Cardiac fibroblast (primary cell): ENCODE measurements at regions not wholly inside any gene's neighbourhood (a gene's known extent, or its start where the extent isn't known, plus 50 kb on each side); places are given as distances from the start of the nearest gene placed in this dataset.

ENCODE experiments used
- DNase-seq, 2 donors: peaks; one replicate each; pipeline versions ENCODE4 v3.0.0 to v3.0.0-alpha.2; 2010; ENCODE audit warnings: low read depth in 2 of 2
- H3K4me3 ChIP-seq, 2 donors: replicated peaks in 1 of 2; 1 replicate in 1 of 2; 2 replicates in 1 of 2; pipeline ENCODE4 v1.5.1; 2011; ENCODE audit warnings: low read depth in 2 of 2, low read length in 2 of 2, mild to moderate bottlenecking in 2 of 2, moderate library complexity in 1 of 2
- TF ChIP-seq, protein P1 (sequence below): IDR thresholded peaks from one replicate; pipeline ENCODE4 v1.5.1; 2011; ENCODE audit warnings: low read depth, mild to moderate bottlenecking, low read length, inconsistent platforms

DNA sequence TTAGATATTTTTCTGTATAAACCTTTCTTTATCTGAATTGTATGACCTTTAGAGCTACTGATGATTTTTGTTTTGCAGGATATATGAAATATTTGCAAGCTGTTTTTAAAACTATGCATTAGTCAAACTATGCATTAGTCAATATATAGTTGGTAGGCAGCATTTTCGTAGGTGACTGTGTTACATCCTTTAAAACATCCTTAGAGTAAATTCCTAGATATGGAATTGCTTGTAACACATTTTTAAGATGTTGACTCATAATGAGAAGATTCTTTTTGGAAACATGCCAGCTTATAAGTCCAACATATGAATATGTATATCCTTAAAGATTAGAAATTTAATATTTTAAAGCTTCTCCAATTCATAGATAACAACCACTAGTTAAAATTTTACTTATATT, 1768.5 kb downstream of the PCDH7 start:
- TF ChIP-seq, protein P1, sequence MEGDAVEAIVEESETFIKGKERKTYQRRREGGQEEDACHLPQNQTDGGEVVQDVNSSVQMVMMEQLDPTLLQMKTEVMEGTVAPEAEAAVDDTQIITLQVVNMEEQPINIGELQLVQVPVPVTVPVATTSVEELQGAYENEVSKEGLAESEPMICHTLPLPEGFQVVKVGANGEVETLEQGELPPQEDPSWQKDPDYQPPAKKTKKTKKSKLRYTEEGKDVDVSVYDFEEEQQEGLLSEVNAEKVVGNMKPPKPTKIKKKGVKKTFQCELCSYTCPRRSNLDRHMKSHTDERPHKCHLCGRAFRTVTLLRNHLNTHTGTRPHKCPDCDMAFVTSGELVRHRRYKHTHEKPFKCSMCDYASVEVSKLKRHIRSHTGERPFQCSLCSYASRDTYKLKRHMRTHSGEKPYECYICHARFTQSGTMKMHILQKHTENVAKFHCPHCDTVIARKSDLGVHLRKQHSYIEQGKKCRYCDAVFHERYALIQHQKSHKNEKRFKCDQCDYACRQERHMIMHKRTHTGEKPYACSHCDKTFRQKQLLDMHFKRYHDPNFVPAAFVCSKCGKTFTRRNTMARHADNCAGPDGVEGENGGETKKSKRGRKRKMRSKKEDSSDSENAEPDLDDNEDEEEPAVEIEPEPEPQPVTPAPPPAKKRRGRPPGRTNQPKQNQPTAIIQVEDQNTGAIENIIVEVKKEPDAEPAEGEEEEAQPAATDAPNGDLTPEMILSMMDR, result no peak
- no peak overlapping the region for H3K4me3 ChIP-seq
- peak; percentile 41 to 61 for DNase-seq

DNA sequence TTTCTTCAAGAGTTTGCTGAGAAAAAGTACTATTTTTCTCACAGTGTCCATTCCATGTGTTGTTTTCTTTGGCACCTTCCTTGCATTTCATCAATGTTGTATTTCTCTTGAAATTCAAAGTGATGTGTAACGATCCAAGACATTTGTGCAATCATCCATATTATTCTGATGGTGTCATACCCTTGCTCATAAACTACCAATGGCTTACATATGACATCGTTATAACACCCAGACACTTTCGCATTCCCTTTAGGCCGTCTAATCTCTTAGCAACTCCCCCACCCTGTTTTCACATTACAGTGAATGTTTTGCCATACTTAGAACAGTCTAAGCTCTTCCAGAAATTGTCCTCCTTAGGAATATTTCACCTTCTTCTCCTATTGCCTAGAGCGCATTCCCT, 1779.0 kb downstream of the PCDH7 start:
- DNase-seq, result peak; percentile 90 to 95
- peak overlapping the region in 1 of 2 donors; percentile 2 for H3K4me3 ChIP-seq
- TF ChIP-seq, protein P1, result no peak

DNA sequence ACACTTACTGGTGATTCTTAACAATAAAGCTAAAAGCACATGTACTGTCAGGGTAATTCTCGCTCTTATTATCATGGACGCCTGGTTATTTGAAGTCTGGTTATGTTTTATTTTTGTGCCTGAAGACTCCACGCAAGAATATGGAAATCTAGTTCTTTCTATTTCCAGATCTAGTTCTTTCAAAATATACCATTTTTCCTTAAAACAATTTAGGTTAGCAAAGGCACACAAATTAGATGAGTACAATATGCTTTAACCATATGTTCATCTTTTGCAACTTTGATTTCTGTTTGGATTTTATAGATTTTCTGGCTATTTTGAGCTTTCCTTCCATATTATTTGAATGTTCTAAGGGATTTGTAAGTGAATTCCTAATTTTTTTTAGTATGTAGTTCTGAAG, 1783.1 kb downstream of the PCDH7 start:
- no peak overlapping the region for H3K4me3 ChIP-seq
- TF ChIP-seq, protein P1, result no peak
- no peak for DNase-seq

DNA sequence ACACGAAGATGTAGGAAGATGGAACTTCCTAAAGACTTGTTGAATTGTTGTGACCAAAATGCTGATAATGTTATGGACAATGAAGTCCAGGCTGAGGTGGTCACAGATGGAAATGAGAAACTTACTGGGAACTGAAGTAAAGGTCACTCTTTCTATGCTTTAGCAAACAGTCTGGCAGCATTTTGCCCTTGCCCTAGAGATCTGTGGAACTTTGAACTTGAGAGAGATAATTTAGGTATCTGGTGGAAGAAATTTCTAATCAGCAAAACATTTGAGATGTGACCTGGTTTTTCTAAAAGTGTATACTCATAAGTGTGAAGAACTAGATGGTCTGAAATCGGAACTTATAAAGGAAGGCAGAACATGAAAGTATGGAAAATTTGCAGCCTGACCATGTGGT, 1785.9 kb downstream of the PCDH7 start:
- no peak overlapping the region for H3K4me3 ChIP-seq
- TF ChIP-seq, protein P1, result no peak
- no peak for DNase-seq

DNA sequence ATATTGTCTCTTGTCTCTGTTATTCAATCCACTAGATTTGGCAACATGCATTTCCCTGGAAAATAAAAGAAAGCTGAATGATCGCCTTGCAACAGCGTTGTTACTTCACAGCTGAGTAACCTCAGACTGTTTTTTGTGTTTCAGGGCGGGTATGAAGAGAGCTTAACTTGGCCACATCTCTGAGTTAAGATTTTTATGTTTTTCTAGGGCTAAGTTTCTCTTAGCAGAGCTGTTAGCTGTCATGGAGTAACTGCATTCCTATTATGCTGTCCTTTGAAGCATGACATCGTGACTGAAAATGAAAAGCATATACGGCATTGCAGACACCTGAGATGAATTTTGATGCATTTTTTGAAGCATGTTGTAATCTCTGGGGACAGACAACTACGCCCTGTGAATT, 1798.9 kb downstream of the PCDH7 start:
- peak overlapping the region in 1 of 2 donors; percentile 5 for H3K4me3 ChIP-seq
- TF ChIP-seq, protein P1, result no peak
- peak; percentile 16 to 66 for DNase-seq

DNA sequence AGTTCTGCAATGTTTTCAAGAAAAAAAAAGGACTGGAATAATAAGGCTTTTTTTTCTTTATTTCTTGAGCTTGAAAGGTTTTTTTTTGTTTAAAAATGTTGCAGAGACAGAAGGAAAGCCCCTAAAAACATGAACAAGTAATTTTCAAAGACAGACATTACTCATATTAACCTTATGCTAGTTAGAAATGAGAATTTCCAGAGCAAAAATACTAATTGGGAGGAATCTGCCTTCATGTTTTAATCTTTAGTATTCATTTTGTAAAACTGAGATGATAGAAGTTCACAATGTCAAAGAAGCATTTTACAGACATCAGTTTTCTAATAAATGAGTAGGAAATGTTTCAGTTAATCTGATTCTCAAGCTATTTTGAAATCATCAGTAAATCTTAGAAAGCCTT, 1805.3 kb downstream of the PCDH7 start:
- TF ChIP-seq, protein P1, result no peak
- H3K4me3 ChIP-seq, result no peak overlapping the region
- DNase-seq, result no peak

DNA sequence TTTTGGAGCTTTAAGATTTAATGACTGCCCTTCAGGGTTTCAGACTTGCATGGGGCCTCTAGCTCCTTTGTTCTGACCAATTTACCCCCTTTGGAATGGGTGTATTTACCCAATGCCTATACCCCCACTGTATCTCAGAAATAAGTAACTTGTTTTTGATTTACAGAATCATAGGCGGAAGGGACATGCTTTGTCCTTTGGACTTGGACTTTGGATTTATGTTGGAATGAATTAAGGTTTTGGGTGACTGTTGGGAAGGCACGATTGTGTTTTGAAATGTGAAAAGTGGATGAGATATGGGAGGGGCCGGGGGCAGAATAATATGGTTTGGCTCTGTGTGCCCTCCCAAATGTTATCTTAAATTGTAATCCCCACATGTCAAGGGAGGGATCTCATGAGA, 1824.7 kb downstream of the PCDH7 start:
- TF ChIP-seq, protein P1, result no peak
- no peak overlapping the region for H3K4me3 ChIP-seq
- DNase-seq, result no peak
